HCT116 (cell line): ENCODE measurements at regions not wholly inside any gene's neighbourhood (a gene's known extent, or its start where the extent isn't known, plus 50 kb on each side); places are given as distances from the start of the nearest gene placed in this dataset.

Source experiments
- ATAC-seq: fragments of 200-7000 bp; cut with Tn5 transposase; 2 replicates; pipeline ENCODE4 v1.9.1; 2020; ENCODE audit warnings: mild to moderate bottlenecking, moderate library complexity
- BruUV-seq: library from RNA; stranded (reverse); fragments of 400-500 nt; replicated peaks from 2 replicates; lab custom pipeline; 2021; lab: Mats Ljungman, UMichigan
- CTCF ChIA-PET: fragments of 300-600 bp; sonication (Branson Sonifier 250); formaldehyde crosslinking; loops from one replicate; lab custom pipeline; 2021; ENCODE audit warnings: antibody characterized with exemption; lab: Charles Lee
- POLR2A ChIA-PET: fragments of 300-600, 350-600 bp; sonication (Branson Sonifier 250); formaldehyde crosslinking; loops from one replicate; lab custom pipeline; 2021; ENCODE audit warnings: antibody characterized with exemption; lab: Charles Lee
- RAD21 ChIA-PET, 2 experiments: fragments of 300-600 bp; sonication (Branson Sonifier 250); formaldehyde crosslinking; loops; one replicate each; lab custom pipeline; 2023; ENCODE audit warnings: low total read pairs in 2 of 2; ENCODE audit not compliant: uncharacterized antibody in 2 of 2, unreplicated experiment in 2 of 2, low non-redundant PET in 1 of 2; lab: Charles Lee
- DNase-seq: peaks from one replicate; pipeline ENCODE4 v3.0.0-alpha.2; 2010; ENCODE audit warnings: low read depth, low spot score
- H2AFZ ChIP-seq: fragments of 200-600 bp; shearing (Covaris generic), sonication (generic); 2 replicates; pipeline ENCODE4 v1.6.1; 2017; ENCODE audit warnings: low read depth, mixed run types, mixed read lengths, antibody characterized with exemption, low read length; ENCODE audit not compliant: poor library complexity, severe bottlenecking
- H3K27ac ChIP-seq: 2 replicates; pipeline ENCODE4 v1.5.1; 2012; ENCODE audit warnings: low read depth, low read length
- H3K27me3 ChIP-seq: fragments of 200-600 bp; sonication (generic); 2 replicates; pipeline ENCODE4 v1.6.1; 2016; ENCODE audit warnings: mixed run types, low read length, mixed read lengths; ENCODE audit not compliant: insufficient read depth
- H3K36me3 ChIP-seq, 2 experiments: fragments of 200-500 bp in 1 of 2; fragments of 200-600 bp in 1 of 2; sonication (Bioruptor generic) in 1 of 2; sonication (generic) in 1 of 2; 2 replicates each; pipeline versions ENCODE4 v1.5.1 to v1.6.1; 2014 to 2016; ENCODE audit warnings: low read length in 2 of 2, inconsistent platforms in 1 of 2, mixed read lengths in 1 of 2, mixed run types in 1 of 2; ENCODE audit not compliant: insufficient read depth in 2 of 2, control insufficient read depth in 1 of 2
- H3K4me1 ChIP-seq, 2 experiments: fragments of 200-600 bp in 1 of 2; sonication (generic) in 1 of 2; 2 replicates each; pipeline versions ENCODE4 v1.5.1 to v1.6.1; 2012 to 2017; ENCODE audit warnings: low read length in 2 of 2, inconsistent platforms in 1 of 2, mild to moderate bottlenecking in 1 of 2, mixed read lengths in 1 of 2, mixed run types in 1 of 2, moderate library complexity in 1 of 2; ENCODE audit not compliant: insufficient read depth in 2 of 2, control insufficient read depth in 1 of 2
- H3K4me2 ChIP-seq: fragments of 200-600 bp; sonication (generic); 2 replicates; pipeline ENCODE4 v1.6.1; 2017; ENCODE audit warnings: mixed run types, low read length, mixed read lengths
- H3K4me3 ChIP-seq, 2 experiments: fragments of 200-600 bp in 1 of 2; sonication (generic) in 1 of 2; replicated peaks in 1 of 2; 2 replicates each; pipeline ENCODE4 v1.5.1; 2011 to 2016; ENCODE audit warnings: low read length in 2 of 2, control low read depth in 1 of 2, low read depth in 1 of 2, mild to moderate bottlenecking in 1 of 2, mixed read lengths in 1 of 2, mixed run types in 1 of 2
- H3K79me2 ChIP-seq: fragments of 200-600 bp; sonication (generic); 2 replicates; pipeline ENCODE4 v1.6.1; 2017; ENCODE audit warnings: mild to moderate bottlenecking, mixed run types, low read length, moderate library complexity, mixed read lengths; ENCODE audit not compliant: insufficient read depth
- H3K9ac ChIP-seq: fragments of 200-600 bp; sonication (generic); 2 replicates; pipeline ENCODE4 v1.6.1; 2016; ENCODE audit warnings: low read length, mixed read lengths
- H3K9me2 ChIP-seq: fragments of 200-600 bp; sonication (generic), shearing (Covaris generic); 2 replicates; pipeline ENCODE4 v1.6.1; 2017; ENCODE audit warnings: mixed run types, mild to moderate bottlenecking, moderate library complexity; ENCODE audit not compliant: insufficient read depth
- H3K9me3 ChIP-seq, 2 experiments: fragments of 200-500 bp in 1 of 2; fragments of 200-600 bp in 1 of 2; sonication (Bioruptor generic) in 1 of 2; sonication (generic) in 1 of 2; 2 replicates each; pipeline ENCODE4 v1.6.1; 2014 to 2017; ENCODE audit warnings: low read length in 2 of 2, mixed read lengths in 2 of 2, inconsistent platforms in 1 of 2, low read depth in 1 of 2, mild to moderate bottlenecking in 1 of 2, mixed run types in 1 of 2, moderate library complexity in 1 of 2; ENCODE audit not compliant: control insufficient read depth in 1 of 2, insufficient read depth in 1 of 2
- H4K20me1 ChIP-seq: fragments of 200-600 bp; sonication (generic), shearing (Covaris generic); 2 replicates; pipeline ENCODE4 v1.6.1; 2017; ENCODE audit warnings: mixed run types, mild to moderate bottlenecking, moderate library complexity; ENCODE audit not compliant: insufficient read depth
- CBX3 ChIP-seq: IDR thresholded peaks from 2 replicates; pipeline ENCODE4 v1.6.1; 2012; ENCODE audit warnings: low read depth
- EZH2 ChIP-seq: fragments of 200-600 bp; sonication (generic); IDR thresholded peaks from 2 replicates; pipeline ENCODE4 v1.6.1; 2017; ENCODE audit warnings: antibody characterized with exemption, mixed run types
- FOSL1 ChIP-seq: IDR thresholded peaks from 2 replicates; pipeline ENCODE4 v1.6.1; 2012; ENCODE audit warnings: low read depth
- MAX ChIP-seq: IDR thresholded peaks from 2 replicates; pipeline ENCODE4 v1.6.1; 2012
- RAD21 ChIP-seq: IDR thresholded peaks from 2 replicates; pipeline ENCODE4 v1.6.1; 2012; ENCODE audit warnings: low read depth, mild to moderate bottlenecking
- ZNF274 ChIP-seq: fragments of 200-500 bp; sonication (Bioruptor generic); IDR thresholded peaks from 2 replicates; pipeline ENCODE4 v1.6.1; 2014; ENCODE audit warnings: mild to moderate bottlenecking, low read depth, low read length, inconsistent platforms
- intact Hi-C: fragments of 100-400 bp; cut with micrococcal nuclease; formaldehyde crosslinking; loops from 2 replicates; pipeline ENCODE4 v1.10.0; 2022
- TF ChIP-seq, protein P1 (sequence below), 3 experiments: fragments of 200-600 bp in 1 of 3; sonication (generic) in 1 of 3; IDR thresholded peaks in 2 of 3; conservative IDR thresholded peaks in 1 of 3; 2 replicates each; pipeline ENCODE4 v1.5.1; 2012 to 2017; ENCODE audit warnings: low read depth in 2 of 3, low read length in 2 of 3, antibody characterized with exemption in 1 of 3, borderline replicate concordance in 1 of 3, control low read depth in 1 of 3, mild to moderate bottlenecking in 1 of 3, mixed read lengths in 1 of 3, mixed run types in 1 of 3, moderate library complexity in 1 of 3; ENCODE audit not compliant: insufficient read depth in 1 of 3

DNA sequence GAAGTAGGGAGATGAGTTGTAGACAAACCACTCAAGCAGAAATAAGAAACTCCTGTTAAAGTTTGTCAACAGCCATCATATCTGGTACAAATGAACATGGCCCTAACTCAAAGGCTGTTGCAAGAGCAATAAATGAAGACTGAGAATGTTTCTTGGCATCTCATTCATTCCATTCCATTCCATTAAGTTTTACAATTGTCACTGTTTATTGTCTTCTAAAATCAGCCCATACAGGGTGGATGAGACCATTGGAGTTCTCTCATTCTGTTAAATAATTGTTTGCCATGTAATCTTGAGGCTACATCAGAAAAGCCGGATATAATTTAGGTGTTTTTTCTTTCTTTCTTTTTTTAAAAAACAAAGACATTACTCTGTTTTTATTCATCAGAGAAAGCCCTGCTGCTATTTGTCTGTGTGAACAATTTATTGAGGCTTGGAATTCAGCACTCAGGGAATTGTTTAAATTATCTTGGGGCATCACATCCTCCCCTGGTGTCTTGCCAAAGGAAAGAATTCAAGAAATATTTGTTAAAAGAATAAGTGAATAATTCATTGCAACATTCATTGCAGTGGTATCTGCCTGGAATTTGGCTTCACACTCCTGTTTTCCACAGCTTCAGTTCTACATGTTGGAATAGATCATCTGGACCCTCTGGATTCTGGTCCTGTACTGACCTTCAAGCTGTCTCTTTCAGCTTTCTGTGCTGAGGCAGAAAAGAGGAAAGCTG lies 604.5 kb downstream of the PLPP3 start:
- H3K4me2 ChIP-seq = no peak overlapping the region
- no peak overlapping the region for H2AFZ ChIP-seq
- H3K9ac ChIP-seq = no peak overlapping the region
- H3K9me3 ChIP-seq = no peaks in the 10 kb centered on the region
- intact Hi-C loops = no loop called here
- no peaks in the 10 kb centered on the region for H3K4me1 ChIP-seq
- ATAC-seq (no peak), DNase-seq (no peak)
- TF ChIP-seq FOSL1 (no peak), MAX (no peak), RAD21 (no peak), ZNF274 (no peak), EZH2 (no peak), CBX3 (no peak)
- TF ChIP-seq, protein P1, sequence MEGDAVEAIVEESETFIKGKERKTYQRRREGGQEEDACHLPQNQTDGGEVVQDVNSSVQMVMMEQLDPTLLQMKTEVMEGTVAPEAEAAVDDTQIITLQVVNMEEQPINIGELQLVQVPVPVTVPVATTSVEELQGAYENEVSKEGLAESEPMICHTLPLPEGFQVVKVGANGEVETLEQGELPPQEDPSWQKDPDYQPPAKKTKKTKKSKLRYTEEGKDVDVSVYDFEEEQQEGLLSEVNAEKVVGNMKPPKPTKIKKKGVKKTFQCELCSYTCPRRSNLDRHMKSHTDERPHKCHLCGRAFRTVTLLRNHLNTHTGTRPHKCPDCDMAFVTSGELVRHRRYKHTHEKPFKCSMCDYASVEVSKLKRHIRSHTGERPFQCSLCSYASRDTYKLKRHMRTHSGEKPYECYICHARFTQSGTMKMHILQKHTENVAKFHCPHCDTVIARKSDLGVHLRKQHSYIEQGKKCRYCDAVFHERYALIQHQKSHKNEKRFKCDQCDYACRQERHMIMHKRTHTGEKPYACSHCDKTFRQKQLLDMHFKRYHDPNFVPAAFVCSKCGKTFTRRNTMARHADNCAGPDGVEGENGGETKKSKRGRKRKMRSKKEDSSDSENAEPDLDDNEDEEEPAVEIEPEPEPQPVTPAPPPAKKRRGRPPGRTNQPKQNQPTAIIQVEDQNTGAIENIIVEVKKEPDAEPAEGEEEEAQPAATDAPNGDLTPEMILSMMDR (IDR thresholded peaks at IDR 0.05 in 2 of 3, conservative IDR thresholded peaks at IDR 0.05 in 1 of 3; ENCODE audit: borderline replicate concordance in 1 of 3, insufficient read depth in 1 of 3, low read depth in 2 of 3, low read length in 2 of 3) = no peak
- no peak overlapping the region for H3K27ac ChIP-seq
- H3K36me3 ChIP-seq = no peaks in the 10 kb centered on the region
- H3K79me2 ChIP-seq = no peaks in the 10 kb centered on the region
- ChIA-PET POLR2A (no interaction called here), RAD21 (no interaction called here), CTCF (no interaction called here)
- H3K4me3 ChIP-seq = no peak overlapping the region
- H3K9me2 ChIP-seq = 0 out of 2 replicates have a peak, but pooled peaks cover 2% of the 10 kb centered on the region
- no peaks in the 10 kb centered on the region for H3K27me3 ChIP-seq
- no TSS peak for BruUV-seq
- no peaks in the 10 kb centered on the region for H4K20me1 ChIP-seq
